ENCODE measurements at regions not wholly inside any gene's neighbourhood (a gene's known extent, or its start where the extent isn't known, plus 50 kb on each side); places are given as distances from the start of the nearest gene placed in this dataset.

- no peak for DNase-seq (ENCODE audit: low spot score)
- no peak for TF ChIP-seq CTCF (IDR thresholded peaks at IDR 0.05; ENCODE audit: borderline replicate concordance, control extremely low read depth, extremely low read depth, insufficient read depth, missing control alignments)
- in situ Hi-C loops (cut with MboI; ENCODE audit: low sequenced_read_pairs, unreplicated experiment), result no loop called here
Observed at GRCh38 chr15:95520511-95520910, 810.0 kb upstream of the NR2F2 start.

- in situ Hi-C loops (cut with MboI; ENCODE audit: low sequenced_read_pairs, unreplicated experiment), result no loop called here
- no peak for TF ChIP-seq CTCF (IDR thresholded peaks at IDR 0.05; ENCODE audit: borderline replicate concordance, control extremely low read depth, extremely low read depth, insufficient read depth, missing control alignments)
Observed at GRCh38 chr15:95520922-95521321, 809.6 kb upstream of the NR2F2 start.

GRCh38 chr15:95522533-95522932, 808.0 kb upstream of the NR2F2 start:
- no peak for TF ChIP-seq CTCF (IDR thresholded peaks at IDR 0.05; ENCODE audit: borderline replicate concordance, control extremely low read depth, extremely low read depth, insufficient read depth, missing control alignments)
- in situ Hi-C loops (cut with MboI; ENCODE audit: low sequenced_read_pairs, unreplicated experiment), result no loop called here
- DNase-seq (ENCODE audit: low spot score), result no peak

More at GRCh38 chr15:95520922-95521321, 809.6 kb upstream of the NR2F2 start:
- no peak for DNase-seq (ENCODE audit: low spot score)

GRCh38 chr15:95528920-95529319, 801.6 kb upstream of the NR2F2 start:
- no peak for TF ChIP-seq CTCF (IDR thresholded peaks at IDR 0.05; ENCODE audit: borderline replicate concordance, control extremely low read depth, extremely low read depth, insufficient read depth, missing control alignments)
- DNase-seq (ENCODE audit: low spot score), result no peak
- in situ Hi-C loops (cut with MboI; ENCODE audit: low sequenced_read_pairs, unreplicated experiment), result no loop called here

GRCh38 chr15:95536638-95537037, 793.9 kb upstream of the NR2F2 start:
- no peak for TF ChIP-seq CTCF (IDR thresholded peaks at IDR 0.05; ENCODE audit: borderline replicate concordance, control extremely low read depth, extremely low read depth, insufficient read depth, missing control alignments)
- in situ Hi-C loops (cut with MboI; ENCODE audit: low sequenced_read_pairs, unreplicated experiment), result no loop called here
- no peak for DNase-seq (ENCODE audit: low spot score)

- TF ChIP-seq CTCF (IDR thresholded peaks at IDR 0.05; ENCODE audit: borderline replicate concordance, control extremely low read depth, extremely low read depth, insufficient read depth, missing control alignments), result no peak
- in situ Hi-C loops (cut with MboI; ENCODE audit: low sequenced_read_pairs, unreplicated experiment), result no loop called here
- DNase-seq (ENCODE audit: low spot score), result no peak
Observed at GRCh38 chr15:95538693-95539092, 791.8 kb upstream of the NR2F2 start.

GRCh38 chr15:95541301-95541700, 789.2 kb upstream of the NR2F2 start:
- DNase-seq (ENCODE audit: low spot score), result no peak
- in situ Hi-C loops (cut with MboI; ENCODE audit: low sequenced_read_pairs, unreplicated experiment), result no loop called here
- no peak for TF ChIP-seq CTCF (IDR thresholded peaks at IDR 0.05; ENCODE audit: borderline replicate concordance, control extremely low read depth, extremely low read depth, insufficient read depth, missing control alignments)
